ENCODE measurements at regions not wholly inside any gene's neighbourhood (a gene's known extent, or its start where the extent isn't known, plus 50 kb on each side); places are given as distances from the start of the nearest gene placed in this dataset.
"Not testable (repeated sequence)": the region's sequence is repeated elsewhere in the genome, so short reads cannot be mapped to it uniquely, and the experiment has no call there.

GRCh38 chr5:71786337-71787055 lies 67.4 kb downstream of the CARTPT start:
- DNase-seq (ENCODE audit: low read depth), result no peak
- no peak for TF ChIP-seq CTCF (IDR thresholded peaks at IDR 0.05; ENCODE audit: insufficient read depth, low read depth, low read length, missing control alignments)
- H3K4me3 ChIP-seq (ENCODE audit: low read length), result no peak overlapping the region

GRCh38 chr5:71788794-71789193 lies 69.7 kb downstream of the CARTPT start:
- H3K4me3 ChIP-seq (ENCODE audit: low read length), result no peak overlapping the region
- no peak for TF ChIP-seq CTCF (IDR thresholded peaks at IDR 0.05; ENCODE audit: insufficient read depth, low read depth, low read length, missing control alignments)
- DNase-seq (ENCODE audit: low read depth), result no peak

GRCh38 chr5:71789746-71790145 lies 70.7 kb downstream of the CARTPT start:
- no peak overlapping the region for H3K4me3 ChIP-seq (ENCODE audit: low read length)
- DNase-seq (ENCODE audit: low read depth), result no peak
- TF ChIP-seq CTCF (IDR thresholded peaks at IDR 0.05; ENCODE audit: insufficient read depth, low read depth, low read length, missing control alignments), result no peak

GRCh38 chr5:71790433-71790832 lies 71.4 kb downstream of the CARTPT start:
- H3K4me3 ChIP-seq (ENCODE audit: low read length), result no peak overlapping the region
- no peak for DNase-seq (ENCODE audit: low read depth)
- TF ChIP-seq CTCF (IDR thresholded peaks at IDR 0.05; ENCODE audit: insufficient read depth, low read depth, low read length, missing control alignments), result no peak

- DNase-seq (ENCODE audit: low read depth); H3K4me3 ChIP-seq (ENCODE audit: low read length): not testable (repeated sequence)
Measured at GRCh38 chr5:71792041-71792440, 73.0 kb downstream of the CARTPT start.

GRCh38 chr5:71794061-71794695 lies 75.1 kb downstream of the CARTPT start:
- TF ChIP-seq CTCF (IDR thresholded peaks at IDR 0.05; ENCODE audit: insufficient read depth, low read depth, low read length, missing control alignments), result no peak
- H3K4me3 ChIP-seq (ENCODE audit: low read length), result no peak overlapping the region

GRCh38 chr5:71802673-71803072 lies 83.6 kb downstream of the CARTPT start:
- H3K4me3 ChIP-seq (ENCODE audit: low read length), result no peak overlapping the region
- no peak for TF ChIP-seq CTCF (IDR thresholded peaks at IDR 0.05; ENCODE audit: insufficient read depth, low read depth, low read length, missing control alignments)
- DNase-seq (ENCODE audit: low read depth), result no peak

More at GRCh38 chr5:71794061-71794695, 75.1 kb downstream of the CARTPT start:
- no peak for DNase-seq (ENCODE audit: low read depth)

All from epithelial cell of esophagus (primary cell).